ENCODE measurements at regions not wholly inside any gene's neighbourhood (a gene's known extent, or its start where the extent isn't known, plus 50 kb on each side); places are given as distances from the start of the nearest gene placed in this dataset.

GRCh38 chr9:106675780-106676179 lies 187.2 kb upstream of the ZNF462 start:
- TF ChIP-seq POLR2A (IDR thresholded peaks at IDR 0.05; ENCODE audit: low read length) (no peak), GATA1 (IDR thresholded peaks at IDR 0.05; ENCODE audit: low read depth, low read length) (no peak)
